ENCODE measurements at regions not wholly inside any gene's neighbourhood (a gene's known extent, or its start where the extent isn't known, plus 50 kb on each side); places are given as distances from the start of the nearest gene placed in this dataset.

GRCh38 chr11:70771099-70771885 lies 373.0 kb downstream of the CTTN start:
- H3K36me3 ChIP-seq = no peaks in the 10 kb centered on the region
- no peak for DNase-seq (ENCODE audit: low spot score)
- H3K27me3 ChIP-seq = no peaks in the 10 kb centered on the region
- H3K4me3 ChIP-seq = no peak overlapping the region
- no peaks in the 10 kb centered on the region for H3K4me1 ChIP-seq
- H3K27ac ChIP-seq = no peak overlapping the region
- H3K9me3 ChIP-seq = no peaks in the 10 kb centered on the region
- TF ChIP-seq, protein P1, sequence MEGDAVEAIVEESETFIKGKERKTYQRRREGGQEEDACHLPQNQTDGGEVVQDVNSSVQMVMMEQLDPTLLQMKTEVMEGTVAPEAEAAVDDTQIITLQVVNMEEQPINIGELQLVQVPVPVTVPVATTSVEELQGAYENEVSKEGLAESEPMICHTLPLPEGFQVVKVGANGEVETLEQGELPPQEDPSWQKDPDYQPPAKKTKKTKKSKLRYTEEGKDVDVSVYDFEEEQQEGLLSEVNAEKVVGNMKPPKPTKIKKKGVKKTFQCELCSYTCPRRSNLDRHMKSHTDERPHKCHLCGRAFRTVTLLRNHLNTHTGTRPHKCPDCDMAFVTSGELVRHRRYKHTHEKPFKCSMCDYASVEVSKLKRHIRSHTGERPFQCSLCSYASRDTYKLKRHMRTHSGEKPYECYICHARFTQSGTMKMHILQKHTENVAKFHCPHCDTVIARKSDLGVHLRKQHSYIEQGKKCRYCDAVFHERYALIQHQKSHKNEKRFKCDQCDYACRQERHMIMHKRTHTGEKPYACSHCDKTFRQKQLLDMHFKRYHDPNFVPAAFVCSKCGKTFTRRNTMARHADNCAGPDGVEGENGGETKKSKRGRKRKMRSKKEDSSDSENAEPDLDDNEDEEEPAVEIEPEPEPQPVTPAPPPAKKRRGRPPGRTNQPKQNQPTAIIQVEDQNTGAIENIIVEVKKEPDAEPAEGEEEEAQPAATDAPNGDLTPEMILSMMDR (IDR thresholded peaks at IDR 0.05) = no peak

GRCh38 chr11:70772950-70773349 lies 374.6 kb downstream of the CTTN start:
- Histone ChIP-seq H3K27ac (no peak overlapping the region), H3K4me1 (no peaks in the 10 kb centered on the region), H3K27me3 (no peaks in the 10 kb centered on the region), H3K4me3 (no peak overlapping the region), H3K9me3 (no peaks in the 10 kb centered on the region), H3K36me3 (no peaks in the 10 kb centered on the region)
- TF ChIP-seq, protein P1 (IDR thresholded peaks at IDR 0.05) = no peak
- DNase-seq (ENCODE audit: low spot score) = no peak

- DNase-seq (ENCODE audit: low spot score) = no peak
- TF ChIP-seq, protein P1 (IDR thresholded peaks at IDR 0.05) = no peak
- H3K4me3 ChIP-seq = no peak overlapping the region
Observed at GRCh38 chr11:70775386-70776075, 377.2 kb downstream of the CTTN start.

DNA sequence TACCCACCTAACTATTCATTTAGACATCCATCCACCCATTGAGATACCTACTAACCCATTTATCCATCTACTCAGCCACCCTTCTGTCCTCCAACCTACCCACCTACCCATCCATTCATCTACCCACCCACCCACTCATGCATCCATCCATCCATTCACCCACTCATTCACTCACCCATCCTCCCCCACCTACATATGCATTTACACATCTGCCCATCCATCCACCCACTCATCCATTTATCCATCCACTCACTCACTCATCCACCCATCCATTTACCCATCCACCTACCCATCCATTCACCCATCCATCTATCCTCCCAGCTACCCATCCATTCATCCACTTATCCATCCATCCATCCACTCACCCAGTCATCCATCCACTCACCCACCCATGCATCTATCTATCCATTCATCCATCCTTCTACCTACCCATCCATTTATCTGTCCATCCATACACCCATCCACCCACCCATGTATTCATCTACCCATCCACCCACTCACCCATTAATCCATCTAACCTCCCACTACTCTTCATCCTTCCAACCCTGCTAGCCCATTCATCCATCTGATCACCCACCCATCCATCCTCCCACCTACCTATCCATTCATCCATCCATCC lies 378.7 kb downstream of the CTTN start:
- Histone ChIP-seq H3K27ac (no peak overlapping the region), H3K36me3 (no peaks in the 10 kb centered on the region), H3K27me3 (no peaks in the 10 kb centered on the region), H3K4me3 (no peak overlapping the region), H3K9me3 (no peaks in the 10 kb centered on the region), H3K4me1 (no peaks in the 10 kb centered on the region)
- TF ChIP-seq, protein P1 (IDR thresholded peaks at IDR 0.05) = no peak
- no peak for DNase-seq (ENCODE audit: low spot score)

More at GRCh38 chr11:70775386-70776075, 377.2 kb downstream of the CTTN start:
- no peaks in the 10 kb centered on the region for H3K27me3 ChIP-seq
- no peaks in the 10 kb centered on the region for H3K9me3 ChIP-seq
- H3K4me1 ChIP-seq = no peaks in the 10 kb centered on the region
- H3K36me3 ChIP-seq = no peaks in the 10 kb centered on the region
- H3K27ac ChIP-seq = no peak overlapping the region

DNA sequence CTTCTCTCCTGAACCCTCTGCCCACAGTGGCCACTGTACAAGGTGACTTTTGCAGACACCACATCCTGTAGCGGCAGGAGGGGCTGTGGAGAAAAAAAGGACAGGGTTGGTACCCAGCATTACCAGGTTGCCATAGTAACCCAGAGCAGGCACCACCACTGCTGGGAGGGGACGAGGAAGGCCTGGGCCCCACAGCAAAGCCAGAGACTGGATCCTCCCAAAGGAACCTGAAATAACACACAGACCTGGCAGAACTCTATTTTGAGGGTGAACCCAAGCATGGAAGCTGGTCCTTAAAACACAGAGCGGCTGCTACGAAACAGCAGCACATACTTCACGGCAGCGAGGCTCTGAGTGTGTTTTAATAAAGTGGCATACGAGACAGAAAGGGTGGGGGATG lies 380.6 kb downstream of the CTTN start:
- TF ChIP-seq, protein P1 (IDR thresholded peaks at IDR 0.05) = no peak
- no peaks in the 10 kb centered on the region for H3K27me3 ChIP-seq
- no peak overlapping the region for H3K27ac ChIP-seq
- H3K36me3 ChIP-seq = no peaks in the 10 kb centered on the region
- no peaks in the 10 kb centered on the region for H3K9me3 ChIP-seq
- DNase-seq (ENCODE audit: low spot score) = no peak
- H3K4me1 ChIP-seq = no peaks in the 10 kb centered on the region
- no peak overlapping the region for H3K4me3 ChIP-seq

Measured in right atrium auricular region (tissue), 2 donors.